HEK293 (cell line): ENCODE measurements at regions not wholly inside any gene's neighbourhood (a gene's known extent, or its start where the extent isn't known, plus 50 kb on each side); places are given as distances from the start of the nearest gene placed in this dataset.

Experiments
- CTCF ChIA-PET: fragments of 350-600 bp; formaldehyde crosslinking; extraction: SDS; loops from one replicate; lab custom pipeline; 2021; ENCODE audit warnings: antibody characterized with exemption; lab: Yijun Ruan, JAX
- POLR2A ChIA-PET: fragments of 300-600 bp; formaldehyde crosslinking; extraction: SDS; loops from one replicate; lab custom pipeline; 2020; ENCODE audit warnings: antibody characterized with exemption, inconsistent platforms; lab: Yijun Ruan, JAX
- H3K27ac ChIP-seq: fragments of 200-500 bp; sonication (Bioruptor generic); 2 replicates; pipeline ENCODE4 v1.5.1; 2014; ENCODE audit warnings: low read depth, low read length, control low read depth, inconsistent platforms; ENCODE audit errors: extremely low read depth
- H3K36me3 ChIP-seq, 2 experiments: fragments of 200-500 bp in 1 of 2; sonication (Bioruptor generic) in 1 of 2; 1 replicate in 1 of 2; 2 replicates in 1 of 2; pipeline ENCODE4 v1.5.1; 2014 to 2017; ENCODE audit warnings: inconsistent platforms in 2 of 2, low read length in 2 of 2; ENCODE audit not compliant: control insufficient read depth in 2 of 2, insufficient read depth in 1 of 2
- H3K4me1 ChIP-seq: fragments of 200-500 bp; sonication (Bioruptor generic); 2 replicates; pipeline ENCODE4 v1.5.1; 2014; ENCODE audit warnings: mild to moderate bottlenecking, low read length, inconsistent platforms; ENCODE audit not compliant: control insufficient read depth, insufficient read depth
- H3K4me3 ChIP-seq: 2 replicates; pipeline ENCODE4 v1.5.1; 2011; ENCODE audit warnings: low read depth, mild to moderate bottlenecking, control low read depth, low read length, moderate library complexity
- H3K9me3 ChIP-seq: fragments of 200-500 bp; sonication (Bioruptor generic); 2 replicates; pipeline ENCODE4 v1.5.1; 2014; ENCODE audit warnings: low read depth, low read length, inconsistent platforms; ENCODE audit not compliant: control insufficient read depth, insufficient read depth
- INSM2 ChIP-seq: fragments of 450-650 bp; formaldehyde crosslinking; IDR thresholded peaks from 2 replicates; pipeline ENCODE4 v1.5.1; 2016; ENCODE audit warnings: missing biosample characterization, missing genetic modification characterization
- KLF7 ChIP-seq: fragments of 450-650 bp; formaldehyde crosslinking; IDR thresholded peaks from 2 replicates; pipeline ENCODE4 v1.5.1; 2016; ENCODE audit warnings: missing biosample characterization, missing genetic modification characterization, borderline replicate concordance
- PRDM1 ChIP-seq: fragments of 450-650 bp; formaldehyde crosslinking; IDR thresholded peaks from 2 replicates; pipeline ENCODE4; 2016; ENCODE audit warnings: missing biosample characterization, missing genetic modification characterization
- RBAK ChIP-seq: fragments of 450-650 bp; formaldehyde crosslinking; IDR thresholded peaks from 2 replicates; pipeline ENCODE4 v1.5.1; 2016; ENCODE audit warnings: missing biosample characterization, missing genetic modification characterization
- SCRT1 ChIP-seq: fragments of 450-650 bp; formaldehyde crosslinking; IDR thresholded peaks from 2 replicates; pipeline ENCODE4 v1.5.1; 2016; ENCODE audit warnings: missing biosample characterization, missing genetic modification characterization, borderline replicate concordance
- TSHZ1 ChIP-seq: fragments of 450-650 bp; formaldehyde crosslinking; IDR thresholded peaks from 2 replicates; pipeline ENCODE4 v1.5.1; 2016; ENCODE audit warnings: missing biosample characterization, missing genetic modification characterization, borderline replicate concordance
- ZBTB20 ChIP-seq: fragments of 450-650 bp; formaldehyde crosslinking; IDR thresholded peaks from 2 replicates; pipeline ENCODE4 v1.5.1; 2016; ENCODE audit warnings: missing biosample characterization, missing genetic modification characterization
- ZBTB21 ChIP-seq: fragments of 450-650 bp; formaldehyde crosslinking; IDR thresholded peaks from 2 replicates; pipeline ENCODE4 v1.5.1; 2017; ENCODE audit warnings: missing biosample characterization, missing genetic modification characterization
- ZBTB6 ChIP-seq: fragments of 450-650 bp; formaldehyde crosslinking; IDR thresholded peaks from 2 replicates; pipeline ENCODE4 v1.5.1; 2017; ENCODE audit warnings: missing biosample characterization, missing genetic modification characterization
- ZBTB7A ChIP-seq: fragments of 450-650 bp; formaldehyde crosslinking; IDR thresholded peaks from 2 replicates; pipeline ENCODE4 v1.5.1; 2016; ENCODE audit warnings: low read depth, missing biosample characterization, missing genetic modification characterization
- ZFP37 ChIP-seq: fragments of 450-650 bp; formaldehyde crosslinking; IDR thresholded peaks from 2 replicates; pipeline ENCODE4 v1.5.1; 2016; ENCODE audit warnings: missing biosample characterization, missing genetic modification characterization
- ZNF114 ChIP-seq: fragments of 450-650 bp; formaldehyde crosslinking; IDR thresholded peaks from 2 replicates; pipeline ENCODE4 v1.5.0; 2017; ENCODE audit warnings: missing biosample characterization, missing genetic modification characterization
- ZNF146 ChIP-seq: fragments of 450-650 bp; formaldehyde crosslinking; IDR thresholded peaks from 2 replicates; pipeline ENCODE4 v1.5.1; 2016; ENCODE audit warnings: missing biosample characterization, missing genetic modification characterization
- ZNF16 ChIP-seq: fragments of 450-650 bp; formaldehyde crosslinking; IDR thresholded peaks from 2 replicates; pipeline ENCODE4 v1.5.1; 2016; ENCODE audit warnings: low read depth, missing biosample characterization, missing genetic modification characterization
- ZNF169 ChIP-seq: fragments of 450-650 bp; formaldehyde crosslinking; IDR thresholded peaks from 2 replicates; pipeline ENCODE4 v1.5.1; 2016; ENCODE audit warnings: missing biosample characterization, missing genetic modification characterization
- ZNF221 ChIP-seq: fragments of 450-650 bp; formaldehyde crosslinking; IDR thresholded peaks from 2 replicates; pipeline ENCODE4 v1.5.1; 2017; ENCODE audit warnings: missing biosample characterization, missing genetic modification characterization, borderline replicate concordance
- ZNF274 ChIP-seq, 2 experiments: fragments of 200-500 bp in 1 of 2; fragments of 450-650 bp in 1 of 2; sonication (Bioruptor generic) in 1 of 2; formaldehyde crosslinking in 1 of 2; IDR thresholded peaks; 2 replicates each; pipeline versions ENCODE4 v1.5.1 to v1.6.1; 2014 to 2016; ENCODE audit warnings: borderline replicate concordance in 1 of 2, inconsistent platforms in 1 of 2, low read length in 1 of 2, missing biosample characterization in 1 of 2, missing genetic modification characterization in 1 of 2
- ZNF311 ChIP-seq: fragments of 450-650 bp; formaldehyde crosslinking; IDR thresholded peaks from 2 replicates; pipeline ENCODE4 v1.5.1; 2017; ENCODE audit warnings: missing biosample characterization, missing genetic modification characterization, borderline replicate concordance
- ZNF398 ChIP-seq: fragments of 450-650 bp; formaldehyde crosslinking; IDR thresholded peaks from 2 replicates; pipeline ENCODE4 v1.5.1; 2017; ENCODE audit warnings: missing biosample characterization, missing genetic modification characterization
- ZNF514 ChIP-seq: fragments of 450-650 bp; formaldehyde crosslinking; IDR thresholded peaks from 2 replicates; pipeline ENCODE4 v1.5.1; 2016; ENCODE audit warnings: missing biosample characterization, missing genetic modification characterization
- ZNF544 ChIP-seq: fragments of 450-650 bp; formaldehyde crosslinking; IDR thresholded peaks from 2 replicates; pipeline ENCODE4 v1.5.0; 2017; ENCODE audit warnings: missing biosample characterization, missing genetic modification characterization
- ZNF626 ChIP-seq: fragments of 450-650 bp; sonication (Bioruptor Pico); formaldehyde crosslinking; IDR thresholded peaks from 2 replicates; pipeline ENCODE4 v1.5.1; 2018; ENCODE audit warnings: missing biosample characterization, missing genetic modification characterization, inconsistent platforms
- ZNF747 ChIP-seq: fragments of 450-650 bp; formaldehyde crosslinking; IDR thresholded peaks from 2 replicates; pipeline ENCODE4 v1.5.1; 2016; ENCODE audit warnings: missing biosample characterization, missing genetic modification characterization
- ZNF792 ChIP-seq: fragments of 450-650 bp; formaldehyde crosslinking; IDR thresholded peaks from 2 replicates; pipeline ENCODE4 v1.5.1; 2016; ENCODE audit warnings: missing biosample characterization, missing genetic modification characterization
- ZSCAN23 ChIP-seq: fragments of 450-650 bp; formaldehyde crosslinking; IDR thresholded peaks from 2 replicates; pipeline ENCODE4 v1.5.1; 2016; ENCODE audit warnings: missing biosample characterization, missing genetic modification characterization
- ZXDB ChIP-seq: fragments of 450-650 bp; formaldehyde crosslinking; IDR thresholded peaks from 2 replicates; pipeline ENCODE4 v1.5.1; 2016; ENCODE audit warnings: missing biosample characterization, missing genetic modification characterization

GRCh38 chr4:79212311-79212710 is 113.5 kb downstream of the NAA11 start:
- Histone ChIP-seq H3K27ac (no peak overlapping the region), H3K9me3 (no peaks in the 10 kb centered on the region), H3K4me1 (no peaks in the 10 kb centered on the region), H3K4me3 (no peak overlapping the region), H3K36me3 (no peaks in the 10 kb centered on the region)
- POLR2A ChIA-PET: no interaction called here
- CTCF ChIA-PET: no interaction called here
- no peak for TF ChIP-seq ZBTB20 (tag by site-specific recombination)
- no peak for TF ChIP-seq ZBTB6 (tag by site-specific recombination)
- TF ChIP-seq ZSCAN23 (tag by site-specific recombination): no peak
- no peak for TF ChIP-seq ZNF221 (tag by site-specific recombination)
- no peak for TF ChIP-seq ZNF146 (tag by site-specific recombination)
- TF ChIP-seq ZNF114 (tag by site-specific recombination): no peak
- no peak for TF ChIP-seq INSM2 (tag by site-specific recombination)
- TF ChIP-seq ZBTB7A: no peak
- no peak for TF ChIP-seq ZXDB
- no peak for TF ChIP-seq KLF7
- no peak for TF ChIP-seq SCRT1
- TF ChIP-seq ZNF514 (tag by site-specific recombination): no peak
- TF ChIP-seq RBAK: no peak
- TF ChIP-seq PRDM1 (tag by site-specific recombination): no peak
- no peak for TF ChIP-seq ZNF274 (IDR thresholded peaks at IDR 0.05; ENCODE audit: low read length)
- TF ChIP-seq ZNF274 (tag by site-specific recombination; IDR thresholded peaks at IDR 0.05; ENCODE audit: borderline replicate concordance): no peak
- no peak for TF ChIP-seq ZNF311 (tag by site-specific recombination)
- TF ChIP-seq ZNF747 (tag by site-specific recombination): no peak
- no peak for TF ChIP-seq ZNF792 (tag by site-specific recombination)

- ChIA-PET POLR2A (no interaction called here), CTCF (no interaction called here)
- Histone ChIP-seq H3K4me3 (no peak overlapping the region), H3K9me3 (no peaks in the 10 kb centered on the region), H3K4me1 (no peaks in the 10 kb centered on the region), H3K36me3 (no peaks in the 10 kb centered on the region), H3K27ac (no peak overlapping the region)
- TF ChIP-seq ZNF626 (no peak), ZFP37 (no peak), ZNF544 (tag by site-specific recombination) (no peak), ZXDB (no peak), ZBTB21 (tag by site-specific recombination) (no peak), ZNF169 (no peak), ZNF16 (tag by site-specific recombination) (no peak)
Measured at GRCh38 chr4:79211490-79211889, 114.4 kb downstream of the NAA11 start.

- ChIA-PET POLR2A (no interaction called here), CTCF (no interaction called here)
- H3K4me3 ChIP-seq: no peak overlapping the region
- H3K4me1 ChIP-seq: no peaks in the 10 kb centered on the region
- no peaks in the 10 kb centered on the region for H3K9me3 ChIP-seq
- no peaks in the 10 kb centered on the region for H3K36me3 ChIP-seq
- no peak overlapping the region for H3K27ac ChIP-seq
- TF ChIP-seq ZNF398 (tag by site-specific recombination): no peak
- TF ChIP-seq TSHZ1 (tag by site-specific recombination): no peak
Measured at GRCh38 chr4:79210636-79211049, 115.2 kb downstream of the NAA11 start.
